Thyroid gland (tissue), 4 donors: ENCODE measurements at regions not wholly inside any gene's neighbourhood (a gene's known extent, or its start where the extent isn't known, plus 50 kb on each side); places are given as distances from the start of the nearest gene placed in this dataset.

Experiments
- CTCF ChIP-seq, 6 experiments: fragments of 200-600 bp in 3 of 6; fragments of 450-650 bp in 3 of 6; sonication (generic) in 3 of 6; IDR thresholded peaks; one replicate each; pipeline ENCODE4 v1.5.1; 2016 to 2019; ENCODE audit warnings: antibody characterized with exemption in 6 of 6, mild to moderate bottlenecking in 2 of 6, inconsistent platforms in 1 of 6, moderate library complexity in 1 of 6
- POLR2A ChIP-seq, 2 donors: fragments of 450-650 bp; IDR thresholded peaks; one replicate each; pipeline ENCODE4 v1.6.1; 2017; ENCODE audit warnings: antibody characterized with exemption in 2 of 2, mild to moderate bottlenecking in 2 of 2, moderate library complexity in 1 of 2

- TF ChIP-seq CTCF (IDR thresholded peaks at IDR 0.05) (no peak), POLR2A (IDR thresholded peaks at IDR 0.05) (no peak)
These were observed 282.9 kb upstream of the RGPD4 start for GRCh38 chr2:107543793-107544192.
